Skin epidermis (tissue), 12 donors: ENCODE measurements at regions not wholly inside any gene's neighbourhood (a gene's known extent, or its start where the extent isn't known, plus 50 kb on each side); places are given as distances from the start of the nearest gene placed in this dataset.
"Not testable (repeated sequence)": the region's sequence is repeated elsewhere in the genome, so short reads cannot be mapped to it uniquely, and the experiment has no call there.

Source experiments
- H3K27ac ChIP-seq, 21 experiments: fragments of 200-600 bp; sonication (generic) in 11 of 21; one replicate each; pipeline ENCODE4 v1.5.0; 2020; ENCODE audit warnings: mild to moderate bottlenecking in 3 of 21, inconsistent platforms in 2 of 21, moderate library complexity in 2 of 21
- H3K4me3 ChIP-seq, 7 experiments: fragments of 200-600 bp; sonication (generic) in 2 of 7; one replicate each; pipeline ENCODE4 v1.5.0; 2020; ENCODE audit warnings: inconsistent platforms in 2 of 7, mild to moderate bottlenecking in 2 of 7, moderate library complexity in 1 of 7

- not testable (repeated sequence) for H3K27ac ChIP-seq, H3K4me3 ChIP-seq
These were observed 99.1 kb upstream of the ARMC3 start for GRCh38 chr10:22828712-22829111.

- no peak overlapping the region for H3K4me3 ChIP-seq
- peak overlapping the region in 1 of 21 experiments; percentile 42 for H3K27ac ChIP-seq
These were observed 102.0 kb upstream of the ARMC3 start for GRCh38 chr10:22825841-22826240.

- no peak overlapping the region for H3K4me3 ChIP-seq
- H3K27ac ChIP-seq = no peak overlapping the region
These were observed 102.9 kb upstream of the ARMC3 start for GRCh38 chr10:22824984-22825383.

GRCh38 chr10:22824520-22824919 is 103.3 kb upstream of the ARMC3 start:
- no peak overlapping the region for H3K27ac ChIP-seq
- no peak overlapping the region for H3K4me3 ChIP-seq

GRCh38 chr10:22823109-22823508 is 104.7 kb upstream of the ARMC3 start:
- Histone ChIP-seq H3K27ac (no peak overlapping the region), H3K4me3 (no peak overlapping the region)

- H3K4me3 ChIP-seq, H3K27ac ChIP-seq: not testable (repeated sequence)
These were observed 105.9 kb upstream of the ARMC3 start for GRCh38 chr10:22821921-22822320.

- H3K4me3 ChIP-seq = no peak overlapping the region
- no peak overlapping the region for H3K27ac ChIP-seq
These were observed 106.4 kb upstream of the ARMC3 start for GRCh38 chr10:22821501-22821900.

- no peak overlapping the region for H3K4me3 ChIP-seq
- no peak overlapping the region for H3K27ac ChIP-seq
These were observed 101.9 kb upstream of the PIP4K2A start for GRCh38 chr10:22816298-22816653.

GRCh38 chr10:22810643-22811465 is 96.5 kb upstream of the PIP4K2A start:
- H3K4me3 ChIP-seq = no peak overlapping the region
- no peak overlapping the region for H3K27ac ChIP-seq

GRCh38 chr10:22807238-22807637 is 92.9 kb upstream of the PIP4K2A start:
- Histone ChIP-seq H3K4me3 (no peak overlapping the region), H3K27ac (no peak overlapping the region)

- Histone ChIP-seq H3K27ac (no peak overlapping the region), H3K4me3 (no peak overlapping the region)
These were observed 90.9 kb upstream of the PIP4K2A start for GRCh38 chr10:22805304-22805703.

- Histone ChIP-seq H3K4me3 (no peak overlapping the region), H3K27ac (no peak overlapping the region)
These were observed 89.0 kb upstream of the PIP4K2A start for GRCh38 chr10:22803261-22803885.

- Histone ChIP-seq H3K27ac (no peak overlapping the region), H3K4me3 (no peak overlapping the region)
These were observed 87.4 kb upstream of the PIP4K2A start for GRCh38 chr10:22801785-22802184.

- not testable (repeated sequence) for H3K27ac ChIP-seq, H3K4me3 ChIP-seq
These were observed 83.4 kb upstream of the PIP4K2A start for GRCh38 chr10:22797796-22798195.

GRCh38 chr10:22795546-22795945 is 81.2 kb upstream of the PIP4K2A start:
- H3K27ac ChIP-seq = no peak overlapping the region
- no peak overlapping the region for H3K4me3 ChIP-seq

- no peak overlapping the region for H3K27ac ChIP-seq
- H3K4me3 ChIP-seq = no peak overlapping the region
These were observed 77.8 kb upstream of the PIP4K2A start for GRCh38 chr10:22792161-22792560.

- Histone ChIP-seq H3K4me3 (no peak overlapping the region), H3K27ac (no peak overlapping the region)
These were observed 77.3 kb upstream of the PIP4K2A start for GRCh38 chr10:22791665-22792064.

- Histone ChIP-seq H3K4me3 (no peak overlapping the region), H3K27ac (no peak overlapping the region)
These were observed 70.3 kb upstream of the PIP4K2A start for GRCh38 chr10:22784668-22785067.

- H3K4me3 ChIP-seq = no peak overlapping the region
These were observed 69.4 kb upstream of the PIP4K2A start for GRCh38 chr10:22783807-22784206.

GRCh38 chr10:22780474-22780885 is 66.1 kb upstream of the PIP4K2A start:
- no peak overlapping the region for H3K27ac ChIP-seq

More at GRCh38 chr10:22783807-22784206, 69.4 kb upstream of the PIP4K2A start:
- no peak overlapping the region for H3K27ac ChIP-seq

GRCh38 chr10:22779331-22780019 is 65.1 kb upstream of the PIP4K2A start:
- H3K27ac ChIP-seq = no peak overlapping the region

More at GRCh38 chr10:22780474-22780885, 66.1 kb upstream of the PIP4K2A start:
- H3K4me3 ChIP-seq = no peak overlapping the region

More at GRCh38 chr10:22779331-22780019, 65.1 kb upstream of the PIP4K2A start:
- no peak overlapping the region for H3K4me3 ChIP-seq
